IMR-90 (cell line): ENCODE measurements at regions not wholly inside any gene's neighbourhood (a gene's known extent, or its start where the extent isn't known, plus 50 kb on each side); places are given as distances from the start of the nearest gene placed in this dataset.

Experiments
- ATAC-seq: fragments of 200-7000 bp; cut with Tn5 transposase; 2 replicates; pipeline ENCODE4 v1.9.1; 2020; ENCODE audit warnings: low read depth, mild to moderate bottlenecking, moderate library complexity
- BruUV-seq: library from RNA; stranded (reverse); fragments of 400-500 nt; replicated peaks from 2 replicates; lab custom pipeline; 2021; lab: Mats Ljungman, UMichigan
- CTCF ChIA-PET: fragments of 300-600 bp; formaldehyde crosslinking; extraction: SDS; loops from one replicate; lab custom pipeline; 2021; ENCODE audit warnings: antibody characterized with exemption; lab: Yijun Ruan, JAX
- POLR2A ChIA-PET: fragments of 300-600 bp; sonication (Branson Sonifier 250); formaldehyde crosslinking; loops from one replicate; lab custom pipeline; 2022; ENCODE audit warnings: antibody characterized with exemption; ENCODE audit not compliant: unreplicated experiment; lab: Charles Lee
- DNase-seq: peaks from one replicate; pipeline ENCODE4 v3.0.0; 2013
- H2AFZ ChIP-seq: replicated peaks from 2 replicates; pipeline ENCODE3; 2013; ENCODE audit warnings: low read length, mild to moderate bottlenecking; ENCODE audit not compliant: poor library complexity
- H2AK5ac ChIP-seq: 2 replicates; pipeline ENCODE4 v1.6.1; 2013; ENCODE audit warnings: low read depth, low read length, inconsistent platforms
- H2AK9ac ChIP-seq: replicated peaks from 2 replicates; pipeline ENCODE3; 2013; ENCODE audit warnings: mild to moderate bottlenecking, low read depth, low read length, moderate library complexity; ENCODE audit not compliant: poor library complexity
- H2BK120ac ChIP-seq: 2 replicates; pipeline ENCODE4 v1.6.1; 2013; ENCODE audit warnings: low read depth, low read length, inconsistent platforms
- H2BK15ac ChIP-seq: 3 replicates; pipeline ENCODE4 v1.6.1; 2013; ENCODE audit warnings: low read depth, low read length, inconsistent platforms
- H2BK20ac ChIP-seq: 2 replicates; pipeline ENCODE4 v1.6.1; 2013; ENCODE audit warnings: low read depth, mild to moderate bottlenecking, inconsistent platforms, low read length, moderate library complexity
- H2BK5ac ChIP-seq: 2 replicates; pipeline ENCODE4 v1.6.1; 2013; ENCODE audit warnings: mild to moderate bottlenecking, low read depth, low read length, inconsistent platforms; ENCODE audit not compliant: poor library complexity, severe bottlenecking
- H3K14ac ChIP-seq: replicated peaks from 2 replicates; pipeline ENCODE4 v1.6.1; 2013; ENCODE audit warnings: low read depth, low read length, inconsistent platforms
- H3K18ac ChIP-seq: 2 replicates; pipeline ENCODE4 v1.6.1; 2013; ENCODE audit warnings: low read depth, low read length, control low read depth
- H3K23ac ChIP-seq: 2 replicates; pipeline ENCODE4 v1.6.1; 2013; ENCODE audit warnings: low read depth, low read length, inconsistent platforms
- H3K27ac ChIP-seq: 2 replicates; pipeline ENCODE4 v1.5.1; 2013; ENCODE audit warnings: mild to moderate bottlenecking, control low read depth, low read length; ENCODE audit not compliant: insufficient read depth
- H3K27me3 ChIP-seq: 2 replicates; pipeline ENCODE4 v1.6.1; 2013; ENCODE audit warnings: low read length; ENCODE audit not compliant: control insufficient read depth, insufficient read depth
- H3K36me3 ChIP-seq: 2 replicates; pipeline ENCODE4 v1.6.1; 2013; ENCODE audit warnings: low read length, mixed read lengths; ENCODE audit not compliant: control insufficient read depth, insufficient read depth
- H3K4ac ChIP-seq: 2 replicates; pipeline ENCODE4 v1.6.1; 2013; ENCODE audit warnings: low read depth, low read length, inconsistent platforms
- H3K4me1 ChIP-seq: 2 replicates; pipeline ENCODE4 v1.6.1; 2013; ENCODE audit warnings: low read length, mixed read lengths; ENCODE audit not compliant: control insufficient read depth, insufficient read depth
- H3K4me2 ChIP-seq: 2 replicates; pipeline ENCODE4 v1.6.1; 2013; ENCODE audit warnings: low read depth, mild to moderate bottlenecking, control low read depth, low read length, moderate library complexity
- H3K4me3 ChIP-seq: 2 replicates; pipeline ENCODE4 v1.5.1; 2013; ENCODE audit warnings: low read depth, mild to moderate bottlenecking, control low read depth, low read length, moderate library complexity; ENCODE audit not compliant: insufficient read depth
- H3K56ac ChIP-seq: 2 replicates; pipeline ENCODE4 v1.6.1; 2013; ENCODE audit warnings: low read length, inconsistent platforms; ENCODE audit not compliant: insufficient read depth; ENCODE audit errors: extremely low read depth
- H3K79me1 ChIP-seq, 2 experiments: 2 replicates each; pipeline ENCODE4 v1.6.1; 2013; ENCODE audit warnings: low read length in 2 of 2, inconsistent platforms in 1 of 2, low read depth in 1 of 2
- H3K9ac ChIP-seq: 2 replicates; pipeline ENCODE4 v1.6.1; 2013; ENCODE audit warnings: low read depth, low read length, control low read depth
- H3K9me1 ChIP-seq: 2 replicates; pipeline ENCODE4 v1.6.1; 2013; ENCODE audit warnings: low read length, inconsistent platforms; ENCODE audit not compliant: insufficient read depth
- H3K9me3 ChIP-seq: 2 replicates; pipeline ENCODE4 v1.6.1; 2013; ENCODE audit warnings: low read length; ENCODE audit not compliant: control insufficient read depth, insufficient read depth
- H4K20me1 ChIP-seq: 2 replicates; pipeline ENCODE4 v1.6.1; 2013; ENCODE audit warnings: low read length, inconsistent platforms; ENCODE audit not compliant: insufficient read depth
- H4K5ac ChIP-seq: 2 replicates; pipeline ENCODE4 v1.6.1; 2013; ENCODE audit warnings: mild to moderate bottlenecking, low read depth, low read length, control low read depth
- H4K8ac ChIP-seq, 2 experiments: 2 replicates each; pipeline ENCODE4 v1.6.1; 2013; ENCODE audit warnings: low read depth in 2 of 2, low read length in 2 of 2, control low read depth in 1 of 2, inconsistent platforms in 1 of 2
- H4K91ac ChIP-seq: 2 replicates; pipeline ENCODE4 v1.6.1; 2013; ENCODE audit warnings: low read depth, low read length, inconsistent platforms; ENCODE audit not compliant: insufficient read depth
- NFE2L2 ChIP-seq: fragments of 150-350 bp; IDR thresholded peaks from 2 replicates; pipeline ENCODE4 v1.6.1; 2016; ENCODE audit warnings: low read depth, mild to moderate bottlenecking, low read length
- POLR2A ChIP-seq: IDR thresholded peaks from 2 replicates; pipeline ENCODE4 v1.6.1; 2012; ENCODE audit warnings: mild to moderate bottlenecking, low read depth, low read length
- RAD21 ChIP-seq: IDR thresholded peaks from 2 replicates; pipeline ENCODE4 v1.6.1; 2012; ENCODE audit warnings: low read length, improper control_type of control experiment
- RCOR1 ChIP-seq: IDR thresholded peaks from 2 replicates; pipeline ENCODE4 v1.6.1; 2012; ENCODE audit warnings: mild to moderate bottlenecking, low read length, improper control_type of control experiment; ENCODE audit not compliant: insufficient replicate concordance
- WGBS, 2 experiments: methylation state at CpG; one replicate each; pipeline versions ENCODE4 v1.1.5 to v1.1.7; 2013; ENCODE audit warnings: missing lambda C conversion rate in 2 of 2; ENCODE audit not compliant: insufficient read length in 1 of 2; ENCODE audit errors: extremely low coverage in 2 of 2; 5-methylcytosine and 5-hydroxymethylcytosine counted together
- dilution Hi-C: fragments of 300-500 bp; cut with HindIII; formaldehyde crosslinking; loops from one replicate; pipeline ENCODE4 v1.14.3; 2018; ENCODE audit warnings: low sequenced_read_pairs; ENCODE audit not compliant: unreplicated experiment
- in situ Hi-C: fragments of 300-500 bp; cut with MboI; formaldehyde crosslinking; loops from 3 replicates; pipeline ENCODE4 v1.14.3; 2019; ENCODE audit warnings: low sequenced_read_pairs, inconsistent platforms, mixed read lengths
- intact Hi-C: fragments of 100-400 bp; cut with micrococcal nuclease; formaldehyde crosslinking; loops from 2 replicates; pipeline ENCODE4 v1.10.0; 2022
- TF ChIP-seq, protein P1 (sequence below): conservative IDR thresholded peaks from 2 replicates; pipeline ENCODE4 v1.5.1; 2012; ENCODE audit warnings: mild to moderate bottlenecking, low read depth, low read length, improper control_type of control experiment

DNA sequence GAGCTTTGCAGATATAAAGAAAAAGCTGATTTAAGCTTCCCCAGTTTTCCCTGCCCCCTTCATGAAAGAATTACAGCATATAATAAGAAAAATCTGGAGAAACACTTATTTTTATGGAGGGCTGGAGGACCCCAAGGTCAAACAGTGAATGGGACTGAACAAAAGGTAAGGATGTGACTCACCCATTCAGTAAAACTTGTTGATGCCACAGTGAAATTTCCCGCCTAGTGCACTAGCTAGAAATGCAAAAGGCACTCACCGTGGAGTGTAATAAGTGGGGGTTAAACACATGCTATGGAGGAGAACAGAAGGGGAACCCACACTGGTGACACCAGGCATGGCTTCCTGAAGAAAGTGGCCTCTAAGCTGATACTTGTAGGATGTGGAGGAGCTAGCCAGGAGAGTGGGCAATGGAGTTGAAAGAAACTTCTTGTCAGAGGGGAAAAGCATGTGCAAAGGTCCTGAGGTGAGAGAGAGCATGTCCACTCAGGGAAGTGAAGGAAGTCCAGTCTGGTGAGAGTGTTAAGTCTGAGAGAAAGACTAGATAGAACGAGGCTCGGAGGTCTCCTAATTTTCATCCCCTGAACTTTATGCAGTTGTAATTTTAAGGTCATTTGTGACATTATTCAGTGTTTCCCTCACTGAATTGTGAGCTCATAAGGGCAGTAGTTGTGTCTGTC, 77.1 kb downstream of the MIAT start:
- Histone ChIP-seq H3K36me3 (peaks cover 2% of the 10 kb centered on the region; the same call in 1 of the 2 replicates), H3K79me1 (no peaks in the 10 kb centered on the region), H4K8ac (no peak overlapping the region), H3K27ac (no peak overlapping the region), H4K20me1 (no peaks in the 10 kb centered on the region; the same call in 1 of the 2 replicates), H2AK9ac (no peak overlapping the region), H3K4me3 (no peak overlapping the region), H2AFZ (no peak overlapping the region), H2BK120ac (no peak overlapping the region), H4K91ac (no peak overlapping the region), H3K9me3 (no peaks in the 10 kb centered on the region), H3K4me2 (no peak overlapping the region), H3K4me1 (no peaks in the 10 kb centered on the region), H4K5ac (no peak overlapping the region), H2BK15ac (no peak overlapping the region), H3K18ac (no peak overlapping the region), H3K14ac (no peak overlapping the region), H3K9me1 (peaks cover 4% of the 10 kb centered on the region), H3K9ac (no peak overlapping the region), H2AK5ac (no peak overlapping the region), H2BK20ac (no peak overlapping the region), H3K4ac (no peak overlapping the region), H3K23ac (no peak overlapping the region), H3K56ac (no peak overlapping the region), H3K27me3 (no peaks in the 10 kb centered on the region), H2BK5ac (no peak overlapping the region)
- DNase-seq (no peak), ATAC-seq (no peak)
- BruUV-seq, result no TSS peak
- dilution Hi-C loops, result no loop called here
- intact Hi-C loops, result no loop called here
- in situ Hi-C loops, result no loop called here
- WGBS, 2 experiments, result 94% methylated on average over 2 of the region's 4 CpGs; no CpG with 5 or more reads in 1 of the 2 experiments
- ChIA-PET CTCF (no interaction called here), POLR2A (no interaction called here)
- TF ChIP-seq, protein P1, sequence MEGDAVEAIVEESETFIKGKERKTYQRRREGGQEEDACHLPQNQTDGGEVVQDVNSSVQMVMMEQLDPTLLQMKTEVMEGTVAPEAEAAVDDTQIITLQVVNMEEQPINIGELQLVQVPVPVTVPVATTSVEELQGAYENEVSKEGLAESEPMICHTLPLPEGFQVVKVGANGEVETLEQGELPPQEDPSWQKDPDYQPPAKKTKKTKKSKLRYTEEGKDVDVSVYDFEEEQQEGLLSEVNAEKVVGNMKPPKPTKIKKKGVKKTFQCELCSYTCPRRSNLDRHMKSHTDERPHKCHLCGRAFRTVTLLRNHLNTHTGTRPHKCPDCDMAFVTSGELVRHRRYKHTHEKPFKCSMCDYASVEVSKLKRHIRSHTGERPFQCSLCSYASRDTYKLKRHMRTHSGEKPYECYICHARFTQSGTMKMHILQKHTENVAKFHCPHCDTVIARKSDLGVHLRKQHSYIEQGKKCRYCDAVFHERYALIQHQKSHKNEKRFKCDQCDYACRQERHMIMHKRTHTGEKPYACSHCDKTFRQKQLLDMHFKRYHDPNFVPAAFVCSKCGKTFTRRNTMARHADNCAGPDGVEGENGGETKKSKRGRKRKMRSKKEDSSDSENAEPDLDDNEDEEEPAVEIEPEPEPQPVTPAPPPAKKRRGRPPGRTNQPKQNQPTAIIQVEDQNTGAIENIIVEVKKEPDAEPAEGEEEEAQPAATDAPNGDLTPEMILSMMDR, result no peak
- TF ChIP-seq RAD21 (no peak), NFE2L2 (no peak), RCOR1 (no peak), POLR2A (no peak)
